K562 (cell line): ENCODE measurements at regions not wholly inside any gene's neighbourhood (a gene's known extent, or its start where the extent isn't known, plus 50 kb on each side); places are given as distances from the start of the nearest gene placed in this dataset.

Experiments
- ATAC-seq: fragments of 200-7000 bp; cut with Tn5 transposase; 3 replicates; pipeline ENCODE4 v1.9.1; 2020; ENCODE audit warnings: moderate library complexity
- BruUV-seq: library from RNA; stranded (reverse); fragments of 400-500 nt; replicated peaks from 2 replicates; lab custom pipeline; 2021; lab: Mats Ljungman, UMichigan
- CTCF ChIA-PET: fragments of 300-600 bp; formaldehyde crosslinking; extraction: SDS; loops from one replicate; lab custom pipeline; 2021; ENCODE audit warnings: low intra/inter-chr PET ratio; lab: Yijun Ruan, JAX
- POLR2A ChIA-PET: fragments of 300-600, 350-650 bp; sonication (Branson Sonifier 250); formaldehyde crosslinking; extraction: SDS; loops from one replicate; lab custom pipeline; 2021; ENCODE audit warnings: antibody characterized with exemption, inconsistent platforms; lab: Yijun Ruan, JAX
- DNase-seq, 4 experiments: peaks; one replicate each; pipeline versions ENCODE4 v3.0.0 to v3.0.0-alpha.2; 2011 to 2018; ENCODE audit warnings: low spot score in 3 of 4, mixed read lengths in 3 of 4; ENCODE audit errors: extremely low read depth in 1 of 4
- FAIRE-seq: peaks from 2 replicates; lab custom pipeline; 2011; peaks lifted over from hg19 to GRCh38; lab: Jason Lieb, UNC
- H2AFZ ChIP-seq: 2 replicates; pipeline ENCODE4 v1.6.0; 2011; ENCODE audit warnings: low read depth, low read length, control low read depth, inconsistent platforms
- H3K27ac ChIP-seq: fragments of 200-600 bp; 3 replicates; pipeline ENCODE4 v1.8.0; 2011; ENCODE audit warnings: low read depth, mild to moderate bottlenecking, control low read depth, inconsistent platforms, low read length, moderate library complexity, mixed read lengths; ENCODE audit errors: extremely low read depth
- H3K27me3 ChIP-seq, 2 experiments: fragments of 300-600 bp in 1 of 2; 2 replicates in 1 of 2; 3 replicates in 1 of 2; pipeline versions ENCODE4 v1.6.0 to v1.8.0; 2011; ENCODE audit warnings: inconsistent platforms in 2 of 2, low read length in 2 of 2, mild to moderate bottlenecking in 1 of 2, mixed read lengths in 1 of 2, moderate library complexity in 1 of 2; ENCODE audit not compliant: control insufficient read depth in 2 of 2, insufficient read depth in 2 of 2
- H3K36me3 ChIP-seq: fragments of 300-600 bp; 3 replicates; pipeline ENCODE4 v1.8.0; 2011; ENCODE audit warnings: mild to moderate bottlenecking, low read length, inconsistent platforms; ENCODE audit not compliant: control insufficient read depth, insufficient read depth
- H3K4me1 ChIP-seq, 2 experiments: fragments of 200-600 bp in 1 of 2; replicated peaks in 1 of 2; 2 replicates in 1 of 2; 3 replicates in 1 of 2; pipeline versions ENCODE4 v1.5.1 to v1.8.0; 2011; ENCODE audit warnings: inconsistent platforms in 2 of 2, low read length in 2 of 2, mild to moderate bottlenecking in 1 of 2, mixed read lengths in 1 of 2, moderate library complexity in 1 of 2; ENCODE audit not compliant: control insufficient read depth in 2 of 2, insufficient read depth in 2 of 2
- H3K4me2 ChIP-seq: 2 replicates; pipeline ENCODE4 v1.6.1; 2011; ENCODE audit warnings: low read length, control low read depth, inconsistent platforms, mixed read lengths; ENCODE audit not compliant: insufficient read depth
- H3K4me3 ChIP-seq: fragments of 200-600 bp; sonication (generic), shearing (Covaris generic); 2 replicates; pipeline ENCODE4 v1.5.1; 2016; ENCODE audit warnings: control low read depth, inconsistent platforms
- H3K79me2 ChIP-seq: fragments of 200-600 bp; 3 replicates; pipeline ENCODE4 v1.8.0; 2011; ENCODE audit warnings: low read length, inconsistent platforms; ENCODE audit not compliant: control insufficient read depth, insufficient read depth
- H3K9ac ChIP-seq, 2 experiments: 2 replicates each; pipeline versions ENCODE4 v1.6.0 to v1.6.1; 2011; ENCODE audit warnings: low read depth in 2 of 2, low read length in 2 of 2, control low read depth in 1 of 2, inconsistent platforms in 1 of 2, mild to moderate bottlenecking in 1 of 2, mixed read lengths in 1 of 2; ENCODE audit not compliant: insufficient read depth in 1 of 2
- H3K9me1 ChIP-seq: one replicate; pipeline ENCODE4 v1.6.0; 2011; ENCODE audit warnings: inconsistent platforms, mild to moderate bottlenecking, low read length, moderate library complexity; ENCODE audit not compliant: control insufficient read depth, insufficient read depth
- H3K9me3 ChIP-seq: replicated peaks from 2 replicates; pipeline ENCODE4 v1.5.1; 2011; ENCODE audit warnings: low read depth, low read length, inconsistent platforms; ENCODE audit not compliant: control insufficient read depth, insufficient read depth
- H4K20me1 ChIP-seq: replicated peaks from 2 replicates; pipeline ENCODE4 v1.6.1; 2011; ENCODE audit warnings: low read length, inconsistent platforms, mixed read lengths; ENCODE audit not compliant: control insufficient read depth, insufficient read depth
- EP300 ChIP-seq: IDR thresholded peaks from 2 replicates; pipeline ENCODE4 v1.6.1; 2012; ENCODE audit warnings: low read length, improper control_type of control experiment
- ESRRB ChIP-seq: fragments of 250-450 bp; sonication (Bioruptor Pico); IDR thresholded peaks from 2 replicates; pipeline ENCODE4 v1.5.0; 2020; ENCODE audit warnings: mild to moderate bottlenecking, moderate library complexity, borderline replicate concordance
- EZH2 ChIP-seq: IDR thresholded peaks from 2 replicates; pipeline ENCODE4 v1.6.1; 2012; ENCODE audit warnings: low read depth, mild to moderate bottlenecking, inconsistent platforms, low read length, borderline replicate concordance
- HNRNPK ChIP-seq: fragments of 200-400 bp; formaldehyde crosslinking; IDR thresholded peaks from one replicate; pipeline ENCODE4 v1.6.1; 2018; ENCODE audit warnings: mild to moderate bottlenecking, low read depth, low read length; ENCODE audit not compliant: poor library complexity, severe bottlenecking
- MIER1 ChIP-seq: fragments of 450-650 bp; IDR thresholded peaks from 2 replicates; pipeline ENCODE4 v1.6.1; 2016; ENCODE audit warnings: antibody characterized with exemption, mild to moderate bottlenecking, low read depth
- NFIX ChIP-seq: fragments of 250-450 bp; sonication (Bioruptor Pico); IDR thresholded peaks from 2 replicates; pipeline ENCODE4 v1.4.0; 2020; ENCODE audit warnings: low read depth, mild to moderate bottlenecking, moderate library complexity
- PML ChIP-seq: IDR thresholded peaks from 2 replicates; pipeline ENCODE4 v1.6.1; 2012; ENCODE audit warnings: low read length, inconsistent platforms
- RCOR1 ChIP-seq, 2 experiments: IDR thresholded peaks; 2 replicates each; pipeline ENCODE4 v1.6.1; 2012; ENCODE audit warnings: low read depth in 2 of 2, low read length in 2 of 2, borderline replicate concordance in 1 of 2, improper control_type of control experiment in 1 of 2
- SMAD3 ChIP-seq: fragments of 450-650 bp; formaldehyde crosslinking; conservative IDR thresholded peaks from 2 replicates; pipeline ENCODE4 v1.4.0; 2020; ENCODE audit warnings: mild to moderate bottlenecking
- SNIP1 ChIP-seq: fragments of 450-650 bp; IDR thresholded peaks from 2 replicates; pipeline ENCODE4 v1.7.1; 2017; ENCODE audit warnings: low read depth, mild to moderate bottlenecking
- TAF1 ChIP-seq: IDR thresholded peaks from 2 replicates; pipeline ENCODE4 v1.6.1; 2011; ENCODE audit warnings: mild to moderate bottlenecking, low read length, moderate library complexity; ENCODE audit not compliant: insufficient read depth, control insufficient read depth, severe bottlenecking; ENCODE audit errors: extremely low read depth
- ZNF124 ChIP-seq: sonication (generic); formaldehyde crosslinking; IDR thresholded peaks from 2 replicates; pipeline ENCODE4 v1.8.1; 2022; ENCODE audit warnings: missing genetic modification reagents
- ZNF354B ChIP-seq: fragments of 250-450 bp; sonication (Bioruptor Pico); IDR thresholded peaks from 2 replicates; pipeline ENCODE4 v1.4.0; 2020
- ZNF76 ChIP-seq: fragments of 250-450 bp; sonication (Bioruptor Pico); IDR thresholded peaks from 2 replicates; pipeline ENCODE4 v1.4.0; 2020; ENCODE audit warnings: mild to moderate bottlenecking, moderate library complexity, borderline replicate concordance
- ZNF764 ChIP-seq: fragments of 250-450 bp; sonication (Bioruptor Pico); IDR thresholded peaks from 2 replicates; pipeline ENCODE4 v1.4.0; 2020; ENCODE audit warnings: low read depth, mild to moderate bottlenecking, moderate library complexity
- in situ Hi-C: fragments of 300-500 bp; cut with MboI; formaldehyde crosslinking; loops from 4 replicates; pipeline ENCODE4 v1.15.0; 2018; ENCODE audit warnings: inconsistent platforms, mixed read lengths
- intact Hi-C: fragments of 100-400 bp; cut with micrococcal nuclease; formaldehyde crosslinking; loops from 2 replicates; pipeline ENCODE4 v1.14.2; 2022
- TF ChIP-seq, protein P1 (sequence below): sonication (generic); IDR thresholded peaks from 2 replicates; pipeline ENCODE4 v1.6.1; 2016
- TF ChIP-seq, protein P2 (sequence below), 2 experiments: fragments of 200-800 bp in 1 of 2; sonication (Bioruptor generic) in 1 of 2; sonication (generic) in 1 of 2; formaldehyde crosslinking in 1 of 2; IDR thresholded peaks in 1 of 2; conservative IDR thresholded peaks in 1 of 2; 2 replicates each; pipeline versions ENCODE4 v1.5.0 to v1.6.1; 2016 to 2020; ENCODE audit warnings: missing compliant biosample characterization in 1 of 2, missing genetic modification characterization in 1 of 2, missing genetic modification reagents in 1 of 2
- TF ChIP-seq, protein P3 (sequence below): fragments of 450-650 bp; formaldehyde crosslinking; IDR thresholded peaks from 2 replicates; pipeline ENCODE4 v1.4.0; 2022; ENCODE audit warnings: missing genetic modification characterization
- TF ChIP-seq, protein P4 (sequence below): fragments of 250-450 bp; sonication (Bioruptor Pico); IDR thresholded peaks from 2 replicates; pipeline ENCODE4 v1.4.0; 2020

DNA sequence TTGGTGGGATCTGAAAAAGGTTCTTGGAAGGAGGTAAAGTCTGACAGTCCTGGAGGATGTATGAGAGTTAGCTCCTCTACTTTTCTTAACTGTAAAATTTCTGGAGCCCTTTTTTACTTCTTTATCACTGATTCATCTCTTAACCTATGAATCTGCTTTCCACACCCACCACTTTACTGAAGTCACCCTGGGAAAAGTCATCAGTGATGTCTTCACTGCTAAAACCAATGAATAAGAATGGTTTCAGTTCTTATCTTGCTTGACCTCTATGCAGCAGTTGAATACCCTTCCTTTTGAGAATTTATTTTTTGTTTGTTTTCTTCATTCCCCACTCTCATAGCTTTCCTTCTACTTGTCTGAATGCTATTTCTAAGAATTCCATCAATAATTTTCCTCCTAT lies 80.0 kb downstream of the AREG start:
- H3K4me2 ChIP-seq = no peak overlapping the region
- BruUV-seq = no TSS peak
- no peak overlapping the region for H3K27ac ChIP-seq
- no peaks in the 10 kb centered on the region for H3K79me2 ChIP-seq
- no peaks in the 10 kb centered on the region for H3K36me3 ChIP-seq
- intact Hi-C loops = no loop called here
- no peaks in the 10 kb centered on the region for H3K27me3 ChIP-seq
- TF ChIP-seq ESRRB (CRISPR knock-in tag) (no peak), PML (no peak), SMAD3 (CRISPR knock-in tag) (no peak), EZH2 (no peak), TAF1 (no peak), ZNF76 (no peak), ZNF354B (CRISPR knock-in tag) (no peak), HNRNPK (no peak), SNIP1 (no peak), MIER1 (no peak), ZNF124 (CRISPR knock-in tag) (no peak), RCOR1 (IDR thresholded peaks at IDR 0.05; ENCODE audit: borderline replicate concordance in 1 of 2, low read depth in 2 of 2, low read length in 2 of 2) (no peak), ZNF764 (CRISPR knock-in tag) (no peak), EP300 (no peak), NFIX (CRISPR knock-in tag) (no peak)
- TF ChIP-seq, protein P1, sequence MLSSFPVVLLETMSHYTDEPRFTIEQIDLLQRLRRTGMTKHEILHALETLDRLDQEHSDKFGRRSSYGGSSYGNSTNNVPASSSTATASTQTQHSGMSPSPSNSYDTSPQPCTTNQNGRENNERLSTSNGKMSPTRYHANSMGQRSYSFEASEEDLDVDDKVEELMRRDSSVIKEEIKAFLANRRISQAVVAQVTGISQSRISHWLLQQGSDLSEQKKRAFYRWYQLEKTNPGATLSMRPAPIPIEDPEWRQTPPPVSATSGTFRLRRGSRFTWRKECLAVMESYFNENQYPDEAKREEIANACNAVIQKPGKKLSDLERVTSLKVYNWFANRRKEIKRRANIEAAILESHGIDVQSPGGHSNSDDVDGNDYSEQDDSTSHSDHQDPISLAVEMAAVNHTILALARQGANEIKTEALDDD = no peak
- TF ChIP-seq, protein P2, sequence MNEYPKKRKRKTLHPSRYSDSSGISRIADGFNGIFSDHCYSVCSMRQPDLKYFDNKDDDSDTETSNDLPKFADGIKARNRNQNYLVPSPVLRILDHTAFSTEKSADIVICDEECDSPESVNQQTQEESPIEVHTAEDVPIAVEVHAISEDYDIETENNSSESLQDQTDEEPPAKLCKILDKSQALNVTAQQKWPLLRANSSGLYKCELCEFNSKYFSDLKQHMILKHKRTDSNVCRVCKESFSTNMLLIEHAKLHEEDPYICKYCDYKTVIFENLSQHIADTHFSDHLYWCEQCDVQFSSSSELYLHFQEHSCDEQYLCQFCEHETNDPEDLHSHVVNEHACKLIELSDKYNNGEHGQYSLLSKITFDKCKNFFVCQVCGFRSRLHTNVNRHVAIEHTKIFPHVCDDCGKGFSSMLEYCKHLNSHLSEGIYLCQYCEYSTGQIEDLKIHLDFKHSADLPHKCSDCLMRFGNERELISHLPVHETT (CRISPR knock-in tag; conservative IDR thresholded peaks at IDR 0.05 in 1 of 2, IDR thresholded peaks at IDR 0.05 in 1 of 2) = no peak
- TF ChIP-seq, protein P3, sequence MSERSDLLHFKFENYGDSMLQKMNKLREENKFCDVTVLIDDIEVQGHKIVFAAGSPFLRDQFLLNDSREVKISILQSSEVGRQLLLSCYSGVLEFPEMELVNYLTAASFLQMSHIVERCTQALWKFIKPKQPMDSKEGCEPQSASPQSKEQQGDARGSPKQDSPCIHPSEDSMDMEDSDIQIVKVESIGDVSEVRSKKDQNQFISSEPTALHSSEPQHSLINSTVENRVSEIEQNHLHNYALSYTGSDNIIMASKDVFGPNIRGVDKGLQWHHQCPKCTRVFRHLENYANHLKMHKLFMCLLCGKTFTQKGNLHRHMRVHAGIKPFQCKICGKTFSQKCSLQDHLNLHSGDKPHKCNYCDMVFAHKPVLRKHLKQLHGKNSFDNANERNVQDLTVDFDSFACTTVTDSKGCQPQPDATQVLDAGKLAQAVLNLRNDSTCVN (CRISPR knock-in tag) = no peak
- TF ChIP-seq, protein P4, sequence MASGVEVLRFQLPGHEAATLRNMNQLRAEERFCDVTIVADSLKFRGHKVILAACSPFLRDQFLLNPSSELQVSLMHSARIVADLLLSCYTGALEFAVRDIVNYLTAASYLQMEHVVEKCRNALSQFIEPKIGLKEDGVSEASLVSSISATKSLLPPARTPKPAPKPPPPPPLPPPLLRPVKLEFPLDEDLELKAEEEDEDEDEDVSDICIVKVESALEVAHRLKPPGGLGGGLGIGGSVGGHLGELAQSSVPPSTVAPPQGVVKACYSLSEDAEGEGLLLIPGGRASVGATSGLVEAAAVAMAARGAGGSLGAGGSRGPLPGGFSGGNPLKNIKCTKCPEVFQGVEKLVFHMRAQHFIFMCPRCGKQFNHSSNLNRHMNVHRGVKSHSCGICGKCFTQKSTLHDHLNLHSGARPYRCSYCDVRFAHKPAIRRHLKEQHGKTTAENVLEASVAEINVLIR (CRISPR knock-in tag) = no peak
- no peak overlapping the region for H3K9ac ChIP-seq
- no peaks in the 10 kb centered on the region for H3K9me1 ChIP-seq
- no peak for DNase-seq
- no peak overlapping the region for H3K4me3 ChIP-seq
- peaks cover 0 to 4% of the 10 kb centered on the region in 2 experiments; a peak in 1 of 5 replicates for H3K4me1 ChIP-seq
- no peaks in the 10 kb centered on the region for H4K20me1 ChIP-seq
- no peak for FAIRE-seq
- CTCF ChIA-PET = no interaction called here
- no peak for ATAC-seq
- POLR2A ChIA-PET = no interaction called here
- no peaks in the 10 kb centered on the region for H3K9me3 ChIP-seq
- no peak overlapping the region for H2AFZ ChIP-seq
- in situ Hi-C loops = no loop called here
